ENCODE measurements at regions not wholly inside any gene's neighbourhood (a gene's known extent, or its start where the extent isn't known, plus 50 kb on each side); places are given as distances from the start of the nearest gene placed in this dataset.

DNA sequence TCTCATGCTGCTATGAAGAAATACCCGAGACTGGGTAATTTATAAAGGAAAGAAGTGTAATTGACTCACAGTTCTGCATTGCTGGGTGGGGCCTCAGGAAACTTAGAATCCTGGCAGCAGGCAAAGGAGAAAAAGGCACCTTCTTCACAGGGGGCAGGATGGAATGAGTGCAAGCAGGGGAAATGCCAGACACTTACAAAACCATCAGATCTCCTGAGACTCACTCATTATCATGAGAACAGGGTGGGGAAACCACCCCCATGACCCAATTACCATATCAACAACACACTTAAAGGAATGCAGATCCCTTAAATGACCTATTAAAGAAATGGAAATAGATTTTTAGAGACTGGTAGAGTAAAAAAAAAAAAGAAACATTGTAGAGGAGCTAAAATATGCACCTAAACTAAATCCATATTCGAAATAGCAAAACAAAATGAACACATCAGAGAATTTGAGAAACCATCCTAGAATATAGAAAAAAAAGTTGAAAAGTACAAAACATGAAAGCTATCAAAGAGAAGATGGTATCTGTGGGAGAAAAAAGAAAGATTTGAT is 104.3 kb upstream of the UGT8 start:
- no peak for DNase-seq (ENCODE audit: low read depth)
- Histone ChIP-seq H3K4me3 (ENCODE audit: low read length) (no peak overlapping the region), H3K36me3 (ENCODE audit: control insufficient read depth, insufficient read depth, low read length, severe bottlenecking) (no peaks in the 10 kb centered on the region), H3K4me1 (ENCODE audit: control insufficient read depth, insufficient read depth, low read length) (no peaks in the 10 kb centered on the region), H3K9me3 (ENCODE audit: control insufficient read depth, low read length) (no peaks in the 10 kb centered on the region), H3K9ac (ENCODE audit: low read length) (no peak overlapping the region), H3K27me3 (replicated peaks; ENCODE audit: control insufficient read depth, insufficient read depth, low read length) (no peaks in the 10 kb centered on the region)

DNA sequence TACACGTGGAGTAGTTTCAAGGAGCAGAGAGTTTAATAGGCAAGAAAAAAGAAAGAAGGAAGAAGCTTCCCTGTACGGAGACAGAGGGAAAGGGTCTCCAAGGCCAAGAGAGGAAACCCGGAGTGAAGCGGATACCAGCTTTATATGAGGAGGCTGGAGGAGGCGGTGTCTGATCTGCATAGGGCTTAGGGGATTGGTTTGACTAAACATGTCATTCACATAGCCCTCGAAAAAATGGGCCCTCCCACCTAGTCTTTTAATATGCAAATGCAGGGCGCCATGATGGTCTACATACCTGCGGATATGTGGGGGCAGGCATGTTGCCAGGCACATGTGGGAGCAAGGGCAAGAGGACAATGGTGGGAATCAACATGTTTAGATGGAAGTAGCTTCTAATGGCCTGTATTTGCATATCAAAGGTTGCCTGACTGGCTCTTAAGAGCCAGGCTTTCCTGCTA is 103.1 kb upstream of the UGT8 start:
- Histone ChIP-seq H3K4me3 (ENCODE audit: low read length) (no peak overlapping the region), H3K27me3 (replicated peaks; ENCODE audit: control insufficient read depth, insufficient read depth, low read length) (no peaks in the 10 kb centered on the region), H3K9ac (ENCODE audit: low read length) (no peak overlapping the region), H3K9me3 (ENCODE audit: control insufficient read depth, low read length) (no peaks in the 10 kb centered on the region), H3K4me1 (ENCODE audit: control insufficient read depth, insufficient read depth, low read length) (no peaks in the 10 kb centered on the region), H3K36me3 (ENCODE audit: control insufficient read depth, insufficient read depth, low read length, severe bottlenecking) (no peaks in the 10 kb centered on the region)
- DNase-seq (ENCODE audit: low read depth) = no peak

DNA sequence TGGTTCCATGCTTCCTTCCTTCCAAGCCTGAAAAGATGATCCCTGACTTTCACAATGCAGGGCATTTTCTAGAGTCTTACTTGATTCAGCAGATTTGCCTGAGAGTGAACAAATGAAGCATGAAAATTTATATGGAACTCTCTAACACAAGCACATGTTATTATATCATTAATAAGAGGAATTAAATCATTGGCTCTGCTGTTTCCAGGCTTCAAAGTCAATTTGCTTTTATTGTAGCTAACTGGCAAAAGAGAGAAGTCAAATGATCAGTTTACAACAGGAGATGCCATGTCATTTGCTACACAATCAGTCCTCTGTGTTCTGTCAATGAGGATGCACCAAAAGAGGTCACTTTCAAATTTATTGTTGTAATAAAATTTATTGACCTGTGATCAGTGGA is 101.5 kb upstream of the UGT8 start:
- H3K4me3 ChIP-seq (ENCODE audit: low read length) = no peak overlapping the region
- no peaks in the 10 kb centered on the region for H3K36me3 ChIP-seq (ENCODE audit: control insufficient read depth, insufficient read depth, low read length, severe bottlenecking)
- no peak for DNase-seq (ENCODE audit: low read depth)
- H3K4me1 ChIP-seq (ENCODE audit: control insufficient read depth, insufficient read depth, low read length) = no peaks in the 10 kb centered on the region
- H3K27me3 ChIP-seq (replicated peaks; ENCODE audit: control insufficient read depth, insufficient read depth, low read length) = no peaks in the 10 kb centered on the region
- no peaks in the 10 kb centered on the region for H3K9me3 ChIP-seq (ENCODE audit: control insufficient read depth, low read length)
- no peak overlapping the region for H3K9ac ChIP-seq (ENCODE audit: low read length)

DNA sequence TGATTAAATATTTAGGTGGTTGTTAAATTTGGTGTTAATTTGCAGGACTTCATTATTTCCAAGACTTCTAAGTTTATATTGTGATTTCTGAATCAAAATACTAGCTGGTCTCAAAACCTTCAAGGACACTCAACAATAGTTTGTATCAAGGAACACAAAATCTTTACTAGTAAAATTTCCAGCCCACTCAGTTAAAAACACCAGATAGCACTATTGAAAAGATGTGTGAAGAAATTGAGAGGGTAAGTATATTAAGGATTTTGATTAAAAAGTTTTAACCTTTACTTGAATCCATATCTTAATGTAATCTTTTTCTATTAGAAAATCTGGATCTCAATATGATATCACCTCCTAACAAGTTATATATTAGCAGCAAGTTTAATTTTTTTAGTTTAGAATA is 89.3 kb upstream of the UGT8 start:
- DNase-seq (ENCODE audit: low read depth) = no peak
- Histone ChIP-seq H3K9ac (ENCODE audit: low read length) (no peak overlapping the region), H3K27me3 (replicated peaks; ENCODE audit: control insufficient read depth, insufficient read depth, low read length) (no peaks in the 10 kb centered on the region), H3K9me3 (ENCODE audit: control insufficient read depth, low read length) (no peaks in the 10 kb centered on the region), H3K4me3 (ENCODE audit: low read length) (no peak overlapping the region), H3K4me1 (ENCODE audit: control insufficient read depth, insufficient read depth, low read length) (no peaks in the 10 kb centered on the region), H3K36me3 (ENCODE audit: control insufficient read depth, insufficient read depth, low read length, severe bottlenecking) (no peaks in the 10 kb centered on the region)

DNA sequence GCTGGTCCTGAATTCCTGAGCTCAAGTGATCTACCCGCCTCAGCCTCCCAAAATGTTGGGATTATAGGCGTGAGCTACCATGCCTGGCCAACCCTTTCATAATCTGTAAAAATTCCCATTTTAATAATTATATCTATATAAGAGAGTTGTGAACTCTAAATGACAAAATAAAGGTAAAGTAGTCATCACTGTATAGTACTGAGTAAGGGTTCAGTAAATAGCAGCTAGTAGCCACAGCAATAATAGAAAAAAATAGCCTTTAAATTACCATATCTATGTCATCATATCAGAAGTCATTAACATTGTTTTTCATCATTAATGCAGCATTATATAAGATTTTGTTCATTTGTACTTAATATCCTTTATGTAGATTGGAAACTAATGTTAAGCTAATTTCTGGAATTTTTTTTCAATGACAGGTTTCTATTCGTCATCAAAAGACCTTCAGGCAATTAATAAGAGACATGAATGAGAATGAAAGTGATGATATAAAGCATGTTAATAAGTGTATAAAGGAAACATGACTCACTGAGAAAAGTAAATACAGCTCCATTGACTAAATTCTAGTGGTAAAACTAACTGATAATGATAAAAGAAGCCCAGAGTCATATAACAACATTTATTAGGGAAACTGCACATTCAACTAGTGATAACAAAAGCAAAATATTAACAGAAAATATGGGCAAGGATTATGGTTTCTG is 85.9 kb upstream of the UGT8 start:
- no peaks in the 10 kb centered on the region for H3K9me3 ChIP-seq (ENCODE audit: control insufficient read depth, low read length)
- DNase-seq (ENCODE audit: low read depth) = no peak
- H3K4me3 ChIP-seq (ENCODE audit: low read length) = no peak overlapping the region

DNA sequence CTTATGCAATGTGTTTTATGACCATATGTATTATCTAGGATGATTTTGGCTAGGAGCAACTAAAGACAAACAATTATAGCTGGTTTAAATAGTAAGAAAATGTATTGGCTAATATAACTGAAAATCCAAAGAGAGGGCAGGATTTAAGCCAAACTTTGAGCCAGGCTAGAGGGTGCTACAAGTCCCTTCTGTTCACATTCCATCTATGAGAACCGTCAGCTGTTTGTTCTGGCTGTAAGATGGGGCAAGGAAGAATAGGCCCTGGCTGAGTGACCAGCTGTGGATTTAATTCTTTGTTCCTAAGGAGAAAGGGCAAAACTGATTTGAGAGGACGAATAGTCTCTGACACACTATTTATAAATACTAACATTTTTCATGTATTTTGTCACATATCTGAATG is 79.2 kb upstream of the UGT8 start:
- H3K27me3 ChIP-seq (replicated peaks; ENCODE audit: control insufficient read depth, insufficient read depth, low read length) = no peaks in the 10 kb centered on the region
- no peak for DNase-seq (ENCODE audit: low read depth)
- H3K4me3 ChIP-seq (ENCODE audit: low read length) = no peak overlapping the region

More for the DNA sequence above, 85.9 kb upstream of the UGT8 start:
- H3K4me1 ChIP-seq (ENCODE audit: control insufficient read depth, insufficient read depth, low read length) = no peaks in the 10 kb centered on the region
- no peak overlapping the region for H3K9ac ChIP-seq (ENCODE audit: low read length)
- H3K36me3 ChIP-seq (ENCODE audit: control insufficient read depth, insufficient read depth, low read length, severe bottlenecking) = no peaks in the 10 kb centered on the region
- no peaks in the 10 kb centered on the region for H3K27me3 ChIP-seq (replicated peaks; ENCODE audit: control insufficient read depth, insufficient read depth, low read length)

DNA sequence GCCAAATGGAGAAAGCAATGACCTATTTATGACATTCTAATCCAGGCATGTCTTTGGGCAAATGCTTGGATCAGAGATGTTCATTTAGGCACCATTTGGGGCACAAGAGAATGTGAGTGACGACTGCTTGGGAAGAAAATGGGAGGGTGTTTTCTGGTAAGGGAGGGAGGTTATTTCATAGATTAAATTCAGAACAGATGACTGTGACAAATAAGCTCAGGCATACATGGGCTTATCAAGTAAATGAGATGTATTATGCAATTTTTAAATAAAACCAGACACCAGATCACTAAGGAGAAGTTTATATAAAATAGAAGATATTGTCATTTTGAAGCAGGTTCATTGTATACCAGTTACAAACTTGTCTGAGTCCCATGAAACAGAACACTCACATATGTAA is 71.4 kb upstream of the UGT8 start:
- H3K27me3 ChIP-seq (replicated peaks; ENCODE audit: control insufficient read depth, insufficient read depth, low read length) = no peaks in the 10 kb centered on the region
- no peak overlapping the region for H3K4me3 ChIP-seq (ENCODE audit: low read length)
- no peak for DNase-seq (ENCODE audit: low read depth)
- no peaks in the 10 kb centered on the region for H3K9me3 ChIP-seq (ENCODE audit: control insufficient read depth, low read length)
- no peaks in the 10 kb centered on the region for H3K36me3 ChIP-seq (ENCODE audit: control insufficient read depth, insufficient read depth, low read length, severe bottlenecking)
- no peak overlapping the region for H3K9ac ChIP-seq (ENCODE audit: low read length)
- no peaks in the 10 kb centered on the region for H3K4me1 ChIP-seq (ENCODE audit: control insufficient read depth, insufficient read depth, low read length)

More for the DNA sequence above, 79.2 kb upstream of the UGT8 start:
- Histone ChIP-seq H3K9ac (ENCODE audit: low read length) (no peak overlapping the region), H3K36me3 (ENCODE audit: control insufficient read depth, insufficient read depth, low read length, severe bottlenecking) (no peaks in the 10 kb centered on the region), H3K4me1 (ENCODE audit: control insufficient read depth, insufficient read depth, low read length) (no peaks in the 10 kb centered on the region), H3K9me3 (ENCODE audit: control insufficient read depth, low read length) (no peaks in the 10 kb centered on the region)

DNA sequence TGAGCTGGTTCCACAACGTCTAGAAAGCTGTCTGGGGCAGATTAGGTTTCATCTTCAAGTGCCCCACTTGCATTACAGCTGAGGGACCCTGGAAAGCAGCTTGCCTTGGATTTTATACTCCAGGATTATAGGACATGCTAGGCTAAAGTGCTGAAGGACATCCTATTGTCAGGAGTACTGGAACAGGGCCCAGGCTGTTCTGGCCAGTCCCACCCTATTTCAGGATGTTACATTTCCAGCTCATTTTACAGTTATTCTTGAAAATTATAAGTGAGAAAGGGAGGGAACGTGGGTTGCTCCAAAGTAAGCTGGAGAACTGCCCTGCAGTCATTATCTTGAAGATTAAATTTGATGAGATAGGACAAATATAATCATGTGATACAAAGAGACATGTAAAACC is 71.0 kb upstream of the UGT8 start:
- Histone ChIP-seq H3K36me3 (ENCODE audit: control insufficient read depth, insufficient read depth, low read length, severe bottlenecking) (no peaks in the 10 kb centered on the region), H3K4me1 (ENCODE audit: control insufficient read depth, insufficient read depth, low read length) (no peaks in the 10 kb centered on the region), H3K27me3 (replicated peaks; ENCODE audit: control insufficient read depth, insufficient read depth, low read length) (no peaks in the 10 kb centered on the region), H3K4me3 (ENCODE audit: low read length) (no peak overlapping the region), H3K9ac (ENCODE audit: low read length) (no peak overlapping the region), H3K9me3 (ENCODE audit: control insufficient read depth, low read length) (no peaks in the 10 kb centered on the region)
- no peak for DNase-seq (ENCODE audit: low read depth)

DNA sequence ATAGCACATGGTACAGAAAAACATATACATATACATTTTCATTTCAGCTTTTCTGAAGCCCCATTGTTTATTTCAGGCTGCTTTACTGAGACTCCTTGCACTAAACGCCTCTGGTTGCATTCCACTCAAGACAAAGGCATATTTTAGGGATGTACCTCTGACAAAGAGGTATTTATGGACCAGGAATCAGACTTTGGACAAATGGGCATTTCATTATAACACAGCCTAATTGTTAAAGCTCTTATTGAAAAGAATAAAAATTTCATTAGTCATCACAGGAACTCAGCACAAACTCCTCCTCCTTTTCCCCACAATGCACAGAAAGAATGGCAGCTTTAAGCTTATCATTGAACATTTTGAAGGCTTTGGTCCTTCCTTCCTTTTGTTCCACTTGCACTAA is 62.9 kb upstream of the UGT8 start:
- H3K9ac ChIP-seq (ENCODE audit: low read length) = no peak overlapping the region
- DNase-seq (ENCODE audit: low read depth) = no peak
- no peaks in the 10 kb centered on the region for H3K36me3 ChIP-seq (ENCODE audit: control insufficient read depth, insufficient read depth, low read length, severe bottlenecking)
- H3K9me3 ChIP-seq (ENCODE audit: control insufficient read depth, low read length) = no peaks in the 10 kb centered on the region
- no peak overlapping the region for H3K4me3 ChIP-seq (ENCODE audit: low read length)
- no peaks in the 10 kb centered on the region for H3K27me3 ChIP-seq (replicated peaks; ENCODE audit: control insufficient read depth, insufficient read depth, low read length)
- H3K4me1 ChIP-seq (ENCODE audit: control insufficient read depth, insufficient read depth, low read length) = no peaks in the 10 kb centered on the region

DNA sequence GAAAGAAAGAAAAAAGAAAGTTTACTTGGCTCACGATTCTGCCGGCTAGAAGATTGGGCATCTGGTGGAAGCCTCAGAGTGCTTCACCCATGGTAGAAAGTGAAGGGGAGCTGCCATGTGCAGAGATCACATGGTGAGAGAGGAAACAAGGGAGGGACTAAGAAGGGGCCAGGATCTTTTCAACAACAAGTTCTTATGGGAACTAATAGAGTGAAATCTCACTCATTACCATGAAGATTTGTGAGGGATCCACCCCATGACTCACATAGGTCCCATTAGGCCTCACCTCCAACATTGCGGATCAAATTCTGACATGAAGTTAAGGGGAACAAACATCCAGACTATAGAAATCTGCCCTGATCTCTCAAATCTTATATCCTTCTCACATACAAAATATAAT is 61.3 kb upstream of the UGT8 start:
- Histone ChIP-seq H3K9ac (ENCODE audit: low read length) (no peak overlapping the region), H3K27me3 (replicated peaks; ENCODE audit: control insufficient read depth, insufficient read depth, low read length) (no peaks in the 10 kb centered on the region), H3K4me3 (ENCODE audit: low read length) (no peak overlapping the region), H3K36me3 (ENCODE audit: control insufficient read depth, insufficient read depth, low read length, severe bottlenecking) (no peaks in the 10 kb centered on the region), H3K4me1 (ENCODE audit: control insufficient read depth, insufficient read depth, low read length) (no peaks in the 10 kb centered on the region), H3K9me3 (ENCODE audit: control insufficient read depth, low read length) (no peaks in the 10 kb centered on the region)
- DNase-seq (ENCODE audit: low read depth) = no peak

DNA sequence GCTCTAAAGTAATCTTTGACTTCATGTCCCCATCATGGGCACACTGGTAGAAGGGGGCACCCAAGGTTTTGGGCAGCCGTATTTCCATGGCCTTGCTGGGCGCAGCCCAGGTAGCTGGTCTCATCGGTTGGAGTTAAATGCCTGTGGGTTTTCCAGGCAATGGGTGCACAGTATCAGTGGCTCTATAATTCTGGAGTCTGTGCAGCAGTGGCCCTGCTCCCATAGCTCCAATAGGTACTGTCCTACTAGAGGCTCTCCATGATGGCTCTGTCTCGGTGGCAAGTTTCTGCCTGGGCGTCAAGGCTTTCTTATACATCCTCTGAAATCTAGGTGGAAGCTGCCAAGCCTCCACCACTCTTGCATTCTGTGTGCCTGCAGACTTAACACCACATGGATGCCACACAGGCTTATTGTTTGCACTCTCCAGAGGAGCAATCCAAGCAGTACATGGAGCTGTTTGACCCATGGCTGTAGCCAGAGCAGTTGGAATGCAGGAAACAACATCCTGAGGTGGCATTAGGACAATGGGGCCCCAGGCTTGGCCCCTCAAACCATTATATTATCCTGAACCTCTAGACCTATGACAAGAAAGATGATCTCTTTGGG is 60.5 kb upstream of the UGT8 start:
- no peaks in the 10 kb centered on the region for H3K36me3 ChIP-seq (ENCODE audit: control insufficient read depth, insufficient read depth, low read length, severe bottlenecking)
- no peaks in the 10 kb centered on the region for H3K4me1 ChIP-seq (ENCODE audit: control insufficient read depth, insufficient read depth, low read length)
- no peaks in the 10 kb centered on the region for H3K9me3 ChIP-seq (ENCODE audit: control insufficient read depth, low read length)
- no peak for DNase-seq (ENCODE audit: low read depth)
- no peaks in the 10 kb centered on the region for H3K27me3 ChIP-seq (replicated peaks; ENCODE audit: control insufficient read depth, insufficient read depth, low read length)
- H3K4me3 ChIP-seq (ENCODE audit: low read length) = no peak overlapping the region
- no peak overlapping the region for H3K9ac ChIP-seq (ENCODE audit: low read length)
